ENCODE measurements at regions not wholly inside any gene's neighbourhood (a gene's known extent, or its start where the extent isn't known, plus 50 kb on each side); places are given as distances from the start of the nearest gene placed in this dataset.
A peak's percentile ranks its signal among the peaks of the same experiment; 100 is the strongest.
"Not testable (repeated sequence)": the region's sequence is repeated elsewhere in the genome, so short reads cannot be mapped to it uniquely, and the experiment has no call there.

- no peak for FAIRE-seq
Measured at GRCh38 chr3:5035113-5035512, 55.9 kb downstream of the BHLHE40 start.

GRCh38 chr3:5035692-5036391 lies 56.6 kb downstream of the BHLHE40 start:
- FAIRE-seq = no peak

GRCh38 chr3:5036392-5036766 lies 57.1 kb downstream of the BHLHE40 start:
- FAIRE-seq = no peak

GRCh38 chr3:5036858-5037257 lies 57.6 kb downstream of the BHLHE40 start:
- no peak for FAIRE-seq

GRCh38 chr3:5039585-5039984 lies 60.3 kb downstream of the BHLHE40 start:
- FAIRE-seq = no peak

GRCh38 chr3:5041315-5041714 lies 62.1 kb downstream of the BHLHE40 start:
- no peak for FAIRE-seq

- no peak for FAIRE-seq
Measured at GRCh38 chr3:5045961-5046360, 66.7 kb downstream of the BHLHE40 start.

- FAIRE-seq = no peak
Measured at GRCh38 chr3:5047764-5048419, 68.7 kb downstream of the BHLHE40 start.

GRCh38 chr3:5051772-5052171 lies 70.3 kb upstream of the ARL8B start:
- FAIRE-seq = no peak

GRCh38 chr3:5052247-5052646 lies 69.8 kb upstream of the ARL8B start:
- FAIRE-seq = no peak

GRCh38 chr3:5053021-5053831 lies 68.9 kb upstream of the ARL8B start:
- no peak for FAIRE-seq

- FAIRE-seq = no peak
Measured at GRCh38 chr3:5054098-5054497, 68.0 kb upstream of the ARL8B start.

GRCh38 chr3:5054579-5054978 lies 67.5 kb upstream of the ARL8B start:
- not testable (repeated sequence) for FAIRE-seq

- FAIRE-seq = no peak
Measured at GRCh38 chr3:5055357-5056110, 66.6 kb upstream of the ARL8B start.

GRCh38 chr3:5056111-5056391 lies 66.0 kb upstream of the ARL8B start:
- FAIRE-seq = no peak

GRCh38 chr3:5057272-5057671 lies 64.8 kb upstream of the ARL8B start:
- FAIRE-seq = no peak

GRCh38 chr3:5057857-5058324 lies 64.2 kb upstream of the ARL8B start:
- peak; percentile 86 for FAIRE-seq

- no peak for FAIRE-seq
Measured at GRCh38 chr3:5058471-5058951, 63.6 kb upstream of the ARL8B start.

- FAIRE-seq = no peak
Measured at GRCh38 chr3:5059782-5060181, 62.3 kb upstream of the ARL8B start.

- no peak for FAIRE-seq
Measured at GRCh38 chr3:5061218-5061569, 60.9 kb upstream of the ARL8B start.

GRCh38 chr3:5063724-5064123 lies 58.4 kb upstream of the ARL8B start:
- FAIRE-seq = no peak

- no peak for FAIRE-seq
Measured at GRCh38 chr3:5068531-5069050, 53.5 kb upstream of the ARL8B start.

- no peak for FAIRE-seq
Measured at GRCh38 chr3:5069627-5070026, 52.5 kb upstream of the ARL8B start.
